Thyroid gland (tissue), 4 donors: ENCODE measurements at regions not wholly inside any gene's neighbourhood (a gene's known extent, or its start where the extent isn't known, plus 50 kb on each side); places are given as distances from the start of the nearest gene placed in this dataset.

ENCODE experiments used
- POLR2A ChIP-seq, 2 donors: fragments of 450-650 bp; IDR thresholded peaks; one replicate each; pipeline ENCODE4 v1.6.1; 2017; ENCODE audit warnings: antibody characterized with exemption in 2 of 2, mild to moderate bottlenecking in 2 of 2, moderate library complexity in 1 of 2
- TF ChIP-seq, protein P1 (sequence below), 6 experiments: fragments of 200-600 bp in 3 of 6; fragments of 450-650 bp in 3 of 6; sonication (generic) in 3 of 6; IDR thresholded peaks; one replicate each; pipeline ENCODE4 v1.5.1; 2016 to 2019; ENCODE audit warnings: antibody characterized with exemption in 6 of 6, mild to moderate bottlenecking in 2 of 6, inconsistent platforms in 1 of 6, moderate library complexity in 1 of 6

DNA sequence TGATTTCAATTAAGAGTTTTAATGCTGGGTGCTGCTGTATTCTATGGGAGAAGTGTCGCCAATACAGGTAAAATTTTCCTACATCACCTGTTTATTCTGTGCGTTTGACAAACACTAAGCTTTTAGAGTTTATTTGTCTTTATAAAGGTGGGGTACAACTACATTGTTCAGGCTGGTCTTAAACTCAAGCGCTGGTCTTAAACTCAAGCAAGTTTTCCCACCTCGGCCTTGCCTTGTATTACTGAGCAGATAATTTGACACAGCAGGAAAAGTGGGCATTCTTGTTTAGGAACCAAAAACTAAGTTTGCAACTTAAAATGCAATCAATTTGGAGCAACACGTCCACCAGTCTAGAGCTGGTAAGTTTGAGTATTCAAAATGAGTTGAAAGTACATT is 112.9 kb upstream of the BTN3A2 start:
- TF ChIP-seq, protein P1, sequence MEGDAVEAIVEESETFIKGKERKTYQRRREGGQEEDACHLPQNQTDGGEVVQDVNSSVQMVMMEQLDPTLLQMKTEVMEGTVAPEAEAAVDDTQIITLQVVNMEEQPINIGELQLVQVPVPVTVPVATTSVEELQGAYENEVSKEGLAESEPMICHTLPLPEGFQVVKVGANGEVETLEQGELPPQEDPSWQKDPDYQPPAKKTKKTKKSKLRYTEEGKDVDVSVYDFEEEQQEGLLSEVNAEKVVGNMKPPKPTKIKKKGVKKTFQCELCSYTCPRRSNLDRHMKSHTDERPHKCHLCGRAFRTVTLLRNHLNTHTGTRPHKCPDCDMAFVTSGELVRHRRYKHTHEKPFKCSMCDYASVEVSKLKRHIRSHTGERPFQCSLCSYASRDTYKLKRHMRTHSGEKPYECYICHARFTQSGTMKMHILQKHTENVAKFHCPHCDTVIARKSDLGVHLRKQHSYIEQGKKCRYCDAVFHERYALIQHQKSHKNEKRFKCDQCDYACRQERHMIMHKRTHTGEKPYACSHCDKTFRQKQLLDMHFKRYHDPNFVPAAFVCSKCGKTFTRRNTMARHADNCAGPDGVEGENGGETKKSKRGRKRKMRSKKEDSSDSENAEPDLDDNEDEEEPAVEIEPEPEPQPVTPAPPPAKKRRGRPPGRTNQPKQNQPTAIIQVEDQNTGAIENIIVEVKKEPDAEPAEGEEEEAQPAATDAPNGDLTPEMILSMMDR (IDR thresholded peaks at IDR 0.05) = no peak
- no peak for TF ChIP-seq POLR2A (IDR thresholded peaks at IDR 0.05)
